Mesenchymal stem cell (in vitro differentiated cells and primary cell): ENCODE measurements at regions not wholly inside any gene's neighbourhood (a gene's known extent, or its start where the extent isn't known, plus 50 kb on each side); places are given as distances from the start of the nearest gene placed in this dataset.

Source experiments
- DNase-seq: peaks from one replicate; pipeline ENCODE4 v3.0.0-alpha.2; 2013
- H2AFZ ChIP-seq: one replicate; pipeline ENCODE4 v1.6.1; 2013; ENCODE audit warnings: low read depth, mild to moderate bottlenecking, control low read depth, inconsistent platforms, low read length, moderate library complexity
- H2AK5ac ChIP-seq: 2 replicates; pipeline ENCODE4 v1.6.1; 2013; ENCODE audit warnings: low read length, moderate library complexity, mild to moderate bottlenecking, inconsistent platforms; ENCODE audit not compliant: severe bottlenecking
- H2BK120ac ChIP-seq: one replicate; pipeline ENCODE4 v1.6.1; 2013; ENCODE audit warnings: low read depth, mild to moderate bottlenecking, inconsistent platforms, low read length, moderate library complexity
- H2BK12ac ChIP-seq, 2 experiments: one replicate each; pipeline ENCODE4 v1.6.1; 2013; ENCODE audit warnings: inconsistent platforms in 2 of 2, low read length in 2 of 2, mild to moderate bottlenecking in 2 of 2, moderate library complexity in 2 of 2, control low read depth in 1 of 2
- H2BK15ac ChIP-seq: one replicate; pipeline ENCODE4 v1.6.1; 2013; ENCODE audit warnings: mild to moderate bottlenecking, low read depth, inconsistent platforms; ENCODE audit not compliant: poor library complexity, severe bottlenecking
- H2BK5ac ChIP-seq: 2 replicates; pipeline ENCODE4 v1.6.1; 2013; ENCODE audit warnings: low read depth, mild to moderate bottlenecking, low read length, control low read depth, inconsistent platforms; ENCODE audit not compliant: poor library complexity, severe bottlenecking
- H3K14ac ChIP-seq, 2 experiments: one replicate each; pipeline ENCODE4 v1.6.1; 2013; ENCODE audit warnings: inconsistent platforms in 2 of 2, low read length in 2 of 2, control low read depth in 1 of 2, mild to moderate bottlenecking in 1 of 2, moderate library complexity in 1 of 2
- H3K18ac ChIP-seq, 2 experiments: one replicate each; pipeline ENCODE4 v1.6.1; 2013; ENCODE audit warnings: inconsistent platforms in 2 of 2, low read length in 2 of 2, control low read depth in 1 of 2, low read depth in 1 of 2, mild to moderate bottlenecking in 1 of 2
- H3K23ac ChIP-seq, 2 experiments: one replicate each; pipeline ENCODE4 v1.6.1; 2013; ENCODE audit warnings: inconsistent platforms in 2 of 2, low read length in 2 of 2, mild to moderate bottlenecking in 2 of 2, moderate library complexity in 2 of 2, control low read depth in 1 of 2
- H3K27ac ChIP-seq: 2 replicates; pipeline ENCODE4 v1.5.1; 2013; ENCODE audit warnings: mild to moderate bottlenecking, moderate library complexity, low read length, control low read depth, inconsistent platforms; ENCODE audit not compliant: poor library complexity, severe bottlenecking
- H3K27me3 ChIP-seq, 2 experiments: 2 replicates each; pipeline versions ENCODE4 v1.6.1 to v1.7.0; 2013; ENCODE audit warnings: low read length in 2 of 2, mild to moderate bottlenecking in 2 of 2, moderate library complexity in 2 of 2, control low read depth in 1 of 2, inconsistent platforms in 1 of 2; ENCODE audit not compliant: control insufficient read depth in 1 of 2, insufficient read depth in 1 of 2
- H3K36me3 ChIP-seq, 2 experiments: 2 replicates each; pipeline versions ENCODE4 v1.6.1 to v1.7.0; 2013; ENCODE audit warnings: low read length in 2 of 2, control low read depth in 1 of 2, inconsistent platforms in 1 of 2, low read depth in 1 of 2, mild to moderate bottlenecking in 1 of 2; ENCODE audit not compliant: insufficient read depth in 2 of 2, control insufficient read depth in 1 of 2
- H3K4ac ChIP-seq, 2 experiments: one replicate each; pipeline ENCODE4 v1.6.1; 2013; ENCODE audit warnings: inconsistent platforms in 2 of 2, low read length in 2 of 2, mild to moderate bottlenecking in 2 of 2, moderate library complexity in 2 of 2, control low read depth in 1 of 2, low read depth in 1 of 2
- H3K4me1 ChIP-seq: 2 replicates; pipeline ENCODE4 v1.6.1; 2013; ENCODE audit warnings: low read depth, low read length, control low read depth; ENCODE audit not compliant: control insufficient read depth, insufficient read depth
- H3K4me2 ChIP-seq: 2 replicates; pipeline ENCODE4 v1.6.1; 2013; ENCODE audit warnings: low read length, mild to moderate bottlenecking, inconsistent platforms; ENCODE audit not compliant: poor library complexity, severe bottlenecking
- H3K4me3 ChIP-seq, 2 experiments: 2 replicates each; pipeline versions ENCODE4 v1.5.1 to v1.7.0; 2013; ENCODE audit warnings: low read length in 2 of 2, mild to moderate bottlenecking in 2 of 2, control low read depth in 1 of 2, low read depth in 1 of 2; ENCODE audit not compliant: insufficient read depth in 1 of 2
- H3K79me1 ChIP-seq: replicated peaks from 2 replicates; pipeline ENCODE4 v1.6.1; 2013; ENCODE audit warnings: mild to moderate bottlenecking, control low read depth, low read length, inconsistent platforms; ENCODE audit not compliant: poor library complexity, severe bottlenecking
- H3K9ac ChIP-seq: 2 replicates; pipeline ENCODE4 v1.7.0; 2013; ENCODE audit warnings: mild to moderate bottlenecking, low read length, moderate library complexity
- H3K9me3 ChIP-seq: 2 replicates; pipeline ENCODE4 v1.7.0; 2013; ENCODE audit warnings: mild to moderate bottlenecking, low read length; ENCODE audit not compliant: control insufficient read depth
- H4K8ac ChIP-seq: one replicate; pipeline ENCODE4 v1.6.1; 2013; ENCODE audit warnings: inconsistent platforms, mild to moderate bottlenecking, low read length, moderate library complexity
- H4K91ac ChIP-seq: one replicate; pipeline ENCODE4 v1.6.1; 2013; ENCODE audit warnings: mild to moderate bottlenecking, low read length, inconsistent platforms
- WGBS: methylation state at CpG from one replicate; pipeline ENCODE4 v1.1.7; 2013; ENCODE audit warnings: mixed read lengths; 5-methylcytosine and 5-hydroxymethylcytosine counted together

GRCh38 chr16:50985733-50986132 is 165.3 kb downstream of the SALL1 start:
- no peak overlapping the region for H2BK12ac ChIP-seq
- H3K27me3 ChIP-seq = no peaks in the 10 kb centered on the region
- 51% methylated on average over 2 of the region's 2 CpGs for WGBS

GRCh38 chr16:50984688-50985087 is 166.4 kb downstream of the SALL1 start:
- Histone ChIP-seq H4K8ac (no peak overlapping the region), H3K27me3 (no peaks in the 10 kb centered on the region), H3K4me1 (no peaks in the 10 kb centered on the region), H2AK5ac (no peak overlapping the region), H3K36me3 (no peaks in the 10 kb centered on the region), H2BK120ac (no peak overlapping the region), H3K9ac (no peak overlapping the region), H3K4me3 (no peak overlapping the region), H3K23ac (no peak overlapping the region), H2BK12ac (no peak overlapping the region), H3K4me2 (no peak overlapping the region), H2BK15ac (no peak overlapping the region), H2AFZ (no peak overlapping the region), H3K14ac (no peak overlapping the region), H2BK5ac (no peak overlapping the region), H3K79me1 (no peaks in the 10 kb centered on the region), H3K9me3 (peaks cover 8% of the 10 kb centered on the region), H3K4ac (no peak overlapping the region), H4K91ac (no peak overlapping the region), H3K18ac (no peak overlapping the region), H3K27ac (no peak overlapping the region)
- DNase-seq = no peak
- WGBS = 40% methylated on average over 3 of the region's 6 CpGs

More at GRCh38 chr16:50985733-50986132, 165.3 kb downstream of the SALL1 start:
- H3K9ac ChIP-seq = no peak overlapping the region
- H3K23ac ChIP-seq = no peak overlapping the region
- H2BK15ac ChIP-seq = no peak overlapping the region
- no peak overlapping the region for H2BK120ac ChIP-seq
- no peak overlapping the region for H2BK5ac ChIP-seq
- no peaks in the 10 kb centered on the region for H3K36me3 ChIP-seq
- H4K91ac ChIP-seq = no peak overlapping the region
- DNase-seq = no peak
- peaks cover 8% of the 10 kb centered on the region for H3K9me3 ChIP-seq
- H4K8ac ChIP-seq = no peak overlapping the region
- no peak overlapping the region for H3K4me3 ChIP-seq
- H3K27ac ChIP-seq = no peak overlapping the region
- no peak overlapping the region for H2AFZ ChIP-seq
- H3K4me1 ChIP-seq = no peaks in the 10 kb centered on the region
- no peak overlapping the region for H3K14ac ChIP-seq
- no peak overlapping the region for H3K4me2 ChIP-seq
- no peak overlapping the region for H3K4ac ChIP-seq
- no peaks in the 10 kb centered on the region for H3K79me1 ChIP-seq
- no peak overlapping the region for H2AK5ac ChIP-seq
- H3K18ac ChIP-seq = no peak overlapping the region

GRCh38 chr16:50982808-50983207 is 168.3 kb downstream of the SALL1 start:
- no peak overlapping the region for H3K9ac ChIP-seq

GRCh38 chr16:50981951-50982350 is 169.1 kb downstream of the SALL1 start:
- Histone ChIP-seq H3K27ac (no peak overlapping the region), H2BK12ac (no peak overlapping the region), H3K18ac (no peak overlapping the region), H2BK120ac (no peak overlapping the region), H3K4ac (no peak overlapping the region), H3K36me3 (no peaks in the 10 kb centered on the region), H3K27me3 (no peaks in the 10 kb centered on the region), H2BK5ac (no peak overlapping the region), H3K23ac (no peak overlapping the region), H2AFZ (no peak overlapping the region), H2BK15ac (no peak overlapping the region), H4K91ac (no peak overlapping the region), H3K9me3 (peaks cover 8% of the 10 kb centered on the region), H3K4me1 (no peaks in the 10 kb centered on the region), H3K4me3 (no peak overlapping the region), H3K9ac (no peak overlapping the region), H4K8ac (no peak overlapping the region), H3K79me1 (no peaks in the 10 kb centered on the region), H2AK5ac (no peak overlapping the region), H3K4me2 (no peak overlapping the region), H3K14ac (no peak overlapping the region)
- WGBS = 73% methylated on average over 6 of the region's 6 CpGs
- DNase-seq = no peak

More at GRCh38 chr16:50982808-50983207, 168.3 kb downstream of the SALL1 start:
- Histone ChIP-seq H2BK12ac (no peak overlapping the region), H4K91ac (no peak overlapping the region), H3K4me2 (no peak overlapping the region), H3K27ac (no peak overlapping the region), H3K4me1 (no peaks in the 10 kb centered on the region), H2BK5ac (no peak overlapping the region), H2AK5ac (no peak overlapping the region), H3K36me3 (no peaks in the 10 kb centered on the region), H3K79me1 (no peaks in the 10 kb centered on the region), H3K23ac (no peak overlapping the region), H2AFZ (no peak overlapping the region), H3K18ac (no peak overlapping the region), H3K4me3 (no peak overlapping the region), H2BK120ac (no peak overlapping the region), H3K9me3 (peaks cover 8% of the 10 kb centered on the region), H4K8ac (no peak overlapping the region), H3K27me3 (no peaks in the 10 kb centered on the region), H2BK15ac (no peak overlapping the region), H3K4ac (no peak overlapping the region), H3K14ac (no peak overlapping the region)
- DNase-seq = no peak
